ENCODE measurements at regions not wholly inside any gene's neighbourhood (a gene's known extent, or its start where the extent isn't known, plus 50 kb on each side); places are given as distances from the start of the nearest gene placed in this dataset.
A peak's percentile ranks its signal among the peaks of the same experiment; 100 is the strongest.

- DNase-seq, result no peak
Observed at GRCh38 chr4:31068257-31069075, 348.3 kb downstream of the PCDH7 start.

- DNase-seq, result no peak
Observed at GRCh38 chr4:31069151-31069550, 349.0 kb downstream of the PCDH7 start.

GRCh38 chr4:31071508-31072486 is 351.6 kb downstream of the PCDH7 start:
- no peak for DNase-seq

- no peak for DNase-seq
Observed at GRCh38 chr4:31075969-31076368, 355.8 kb downstream of the PCDH7 start.

- no peak for DNase-seq
Observed at GRCh38 chr4:31078661-31079060, 358.5 kb downstream of the PCDH7 start.

GRCh38 chr4:31080887-31081286 is 360.7 kb downstream of the PCDH7 start:
- no peak for DNase-seq

GRCh38 chr4:31081366-31081765 is 361.2 kb downstream of the PCDH7 start:
- no peak for DNase-seq

GRCh38 chr4:31083456-31083855 is 363.3 kb downstream of the PCDH7 start:
- DNase-seq, result no peak

GRCh38 chr4:31084806-31085416 is 364.7 kb downstream of the PCDH7 start:
- no peak for DNase-seq

- DNase-seq, result no peak
Observed at GRCh38 chr4:31085689-31086088, 365.5 kb downstream of the PCDH7 start.

- DNase-seq, result peak; percentile 15
Observed at GRCh38 chr4:31086756-31087330, 366.7 kb downstream of the PCDH7 start.

- DNase-seq, result no peak
Observed at GRCh38 chr4:31088600-31089230, 368.5 kb downstream of the PCDH7 start.

GRCh38 chr4:31089815-31090214 is 369.6 kb downstream of the PCDH7 start:
- DNase-seq, result no peak

- no peak for DNase-seq
Observed at GRCh38 chr4:31094474-31094873, 374.3 kb downstream of the PCDH7 start.

- DNase-seq, result no peak
Observed at GRCh38 chr4:31097999-31098398, 377.8 kb downstream of the PCDH7 start.

- peak; percentile 34 for DNase-seq
Observed at GRCh38 chr4:31100536-31100935, 380.4 kb downstream of the PCDH7 start.

- no peak for DNase-seq
Observed at GRCh38 chr4:31104043-31104442, 383.9 kb downstream of the PCDH7 start.

GRCh38 chr4:31104577-31104976 is 384.4 kb downstream of the PCDH7 start:
- DNase-seq, result no peak

- no peak for DNase-seq
Observed at GRCh38 chr4:31106419-31106818, 386.2 kb downstream of the PCDH7 start.

GRCh38 chr4:31107362-31107761 is 387.2 kb downstream of the PCDH7 start:
- DNase-seq, result no peak

GRCh38 chr4:31108762-31109161 is 388.6 kb downstream of the PCDH7 start:
- no peak for DNase-seq

GRCh38 chr4:31111790-31112189 is 391.6 kb downstream of the PCDH7 start:
- no peak for DNase-seq
